Astrocyte (in vitro differentiated cells and primary cell): ENCODE measurements at regions not wholly inside any gene's neighbourhood (a gene's known extent, or its start where the extent isn't known, plus 50 kb on each side); places are given as distances from the start of the nearest gene placed in this dataset.

ENCODE experiments used
- CTCF ChIP-seq: IDR thresholded peaks from 2 replicates; pipeline ENCODE4 v1.5.1; 2011; ENCODE audit warnings: low read depth, mild to moderate bottlenecking, inconsistent platforms, low read length, moderate library complexity; ENCODE audit not compliant: insufficient read depth
- EZH2 ChIP-seq: IDR thresholded peaks from 2 replicates; pipeline ENCODE4 v1.6.1; 2012; ENCODE audit warnings: mild to moderate bottlenecking, low read length, inconsistent platforms; ENCODE audit not compliant: insufficient read depth

- TF ChIP-seq CTCF (no peak), EZH2 (no peak)
Observed at GRCh38 chr7:149605696-149606095, 108.1 kb upstream of the ZNF746 start.
